ENCODE measurements at regions not wholly inside any gene's neighbourhood (a gene's known extent, or its start where the extent isn't known, plus 50 kb on each side); places are given as distances from the start of the nearest gene placed in this dataset.

GRCh38 chr9:108528231-108528630, 327.6 kb downstream of the ACTL7B start:
- TF ChIP-seq CTCF (IDR thresholded peaks at IDR 0.05 in 2 of 3, conservative IDR thresholded peaks at IDR 0.05 in 1 of 3; ENCODE audit: borderline replicate concordance in 1 of 3, insufficient read depth in 1 of 3, low read depth in 2 of 3, low read length in 2 of 3) (no peak), JUND (IDR thresholded peaks at IDR 0.05) (no peak), POLR2A (IDR thresholded peaks at IDR 0.05; ENCODE audit: borderline replicate concordance, extremely low read depth, insufficient read depth, insufficient read length) (no peak), EZH2phosphoT487 (IDR thresholded peaks at IDR 0.05; ENCODE audit: borderline replicate concordance) (no peak)

Measured in HCT116 (cell line).